CD4-positive, alpha-beta T cell treated with Interferon gamma for 1 hour (primary cell): ENCODE measurements at regions not wholly inside any gene's neighbourhood (a gene's known extent, or its start where the extent isn't known, plus 50 kb on each side); places are given as distances from the start of the nearest gene placed in this dataset.
"Not testable (repeated sequence)": the region's sequence is repeated elsewhere in the genome, so short reads cannot be mapped to it uniquely, and the experiment has no call there.

ENCODE experiments used
- DNase-seq: peaks from one replicate; pipeline ENCODE4 v3.0.0-alpha.2; 2020

DNA sequence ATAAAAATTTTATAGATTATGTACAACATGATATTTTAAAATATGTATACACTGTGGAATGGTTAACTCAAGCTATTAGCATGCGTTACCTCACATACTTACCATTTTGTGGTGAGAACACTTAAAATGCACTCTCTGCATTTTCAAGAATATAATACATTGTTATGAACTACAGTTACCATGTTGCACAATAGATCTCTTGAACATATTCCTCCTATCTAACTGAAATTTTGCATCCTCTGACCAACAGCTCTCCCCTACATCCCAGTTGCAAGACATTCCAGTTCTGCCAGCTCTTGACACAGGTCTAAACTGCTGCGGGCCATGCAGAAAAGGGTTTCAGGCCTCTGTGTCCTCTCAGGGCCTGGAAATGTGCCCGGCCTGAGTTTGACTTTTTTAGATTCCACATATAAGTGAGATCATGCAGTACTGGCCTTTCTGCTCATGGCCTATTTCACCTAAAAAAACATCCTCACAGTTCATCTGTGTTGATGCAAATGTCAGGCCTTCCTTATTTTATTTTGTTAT, 113.7 kb downstream of the CDCA7 start:
- no peak for DNase-seq

- no peak for DNase-seq
Measured at GRCh38 chr2:173472112-173472511, 117.4 kb downstream of the CDCA7 start.

GRCh38 chr2:173483137-173483536, 128.5 kb downstream of the CDCA7 start:
- no peak for DNase-seq

DNA sequence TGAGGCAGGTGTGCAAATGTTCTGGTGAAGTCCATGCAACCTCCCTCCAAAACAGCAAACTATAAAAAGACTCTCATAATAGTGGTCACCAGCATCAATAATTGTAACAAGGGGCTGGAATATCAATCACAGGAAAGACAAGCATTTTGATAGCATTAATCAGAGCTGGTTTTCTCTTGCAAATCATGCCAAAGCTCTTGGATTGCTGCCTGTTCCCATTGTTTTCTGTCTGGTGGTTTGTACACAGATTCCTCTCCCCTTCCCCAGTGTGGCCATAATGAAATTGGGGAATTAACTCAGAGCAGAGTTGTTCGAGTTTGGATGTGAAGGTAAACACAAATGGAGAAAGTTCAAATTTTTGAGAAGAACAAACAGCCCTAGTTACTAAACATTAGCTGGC, 134.2 kb downstream of the CDCA7 start:
- DNase-seq = no peak

DNA sequence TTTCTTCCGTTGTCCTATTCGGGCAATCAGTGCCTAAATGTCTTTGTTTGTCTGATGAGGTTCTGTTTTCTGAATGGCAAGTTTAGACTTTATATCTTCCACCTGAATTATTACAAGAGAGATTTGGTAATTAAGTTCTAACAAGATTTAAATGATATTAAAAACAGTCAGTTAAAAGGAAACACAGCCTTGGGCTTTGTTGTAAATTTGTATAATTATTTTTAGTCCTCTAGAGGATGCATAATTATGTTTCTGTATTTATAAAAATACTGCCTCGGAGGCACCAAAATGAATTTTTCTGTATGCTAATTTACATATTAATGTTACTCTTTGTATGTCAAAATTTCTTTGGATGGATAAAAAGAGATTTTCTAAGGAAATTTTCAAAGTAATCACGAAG, 136.7 kb downstream of the CDCA7 start:
- no peak for DNase-seq

DNA sequence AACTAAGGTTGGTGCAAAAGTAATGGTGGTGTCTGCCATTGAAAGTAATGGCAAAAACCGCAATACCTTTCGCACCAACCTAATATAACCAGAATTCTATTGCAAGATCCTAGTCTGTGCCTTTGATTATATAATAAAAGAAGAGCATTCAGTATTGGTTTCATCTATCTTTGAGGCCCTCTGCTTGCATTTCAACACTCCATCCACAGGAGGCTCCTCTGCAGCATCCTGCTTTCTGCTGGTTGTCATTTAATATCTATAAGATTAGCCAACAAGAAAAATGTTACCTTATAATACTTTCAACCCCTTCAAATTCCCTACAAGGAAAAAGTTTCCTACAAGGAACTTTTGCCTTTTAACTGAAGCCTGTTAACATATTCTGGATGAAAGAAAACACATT, 139.2 kb downstream of the CDCA7 start:
- DNase-seq = no peak

GRCh38 chr2:173496746-173497145, 142.1 kb downstream of the CDCA7 start:
- no peak for DNase-seq

- DNase-seq = no peak
Measured at GRCh38 chr2:173500953-173501352, 146.3 kb downstream of the CDCA7 start.

GRCh38 chr2:173502296-173502695, 147.6 kb downstream of the CDCA7 start:
- no peak for DNase-seq

DNA sequence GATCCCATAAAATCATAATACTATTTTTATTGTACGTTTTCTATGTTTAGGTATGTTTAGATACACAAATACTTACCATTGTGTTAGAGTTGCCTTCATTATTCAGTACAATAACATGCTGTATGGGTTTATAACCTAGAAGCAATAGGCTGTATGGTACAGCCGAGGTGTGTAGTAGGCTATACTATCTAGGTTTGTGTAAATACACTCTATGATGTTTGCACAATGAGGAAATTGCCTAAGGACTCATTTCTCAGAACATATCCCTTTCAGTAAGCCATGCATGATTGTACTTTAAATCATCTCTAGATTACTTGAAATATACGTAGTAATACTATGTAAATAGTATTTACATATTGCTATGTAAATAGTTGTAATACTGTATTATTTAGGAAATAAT, 156.7 kb downstream of the CDCA7 start:
- DNase-seq = no peak

DNA sequence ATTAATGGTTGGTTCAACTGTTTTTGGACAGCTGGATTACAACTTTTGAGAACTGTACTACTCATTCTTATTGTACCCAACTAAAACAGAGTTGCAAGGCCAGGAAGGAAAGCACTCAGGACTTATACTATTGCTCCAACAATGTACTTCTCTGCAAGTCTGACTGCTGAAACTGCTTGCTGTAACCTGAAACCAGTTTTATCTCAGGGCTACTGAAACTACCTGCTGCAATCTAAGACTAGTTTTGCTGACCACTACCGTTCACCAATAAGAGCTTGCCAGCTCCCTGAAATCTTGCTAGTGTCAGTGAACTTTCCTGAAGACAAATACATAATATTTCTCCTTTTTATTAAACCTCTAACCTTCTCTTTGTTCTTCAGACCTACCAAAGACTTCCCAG, 157.3 kb downstream of the CDCA7 start:
- DNase-seq = no peak

DNA sequence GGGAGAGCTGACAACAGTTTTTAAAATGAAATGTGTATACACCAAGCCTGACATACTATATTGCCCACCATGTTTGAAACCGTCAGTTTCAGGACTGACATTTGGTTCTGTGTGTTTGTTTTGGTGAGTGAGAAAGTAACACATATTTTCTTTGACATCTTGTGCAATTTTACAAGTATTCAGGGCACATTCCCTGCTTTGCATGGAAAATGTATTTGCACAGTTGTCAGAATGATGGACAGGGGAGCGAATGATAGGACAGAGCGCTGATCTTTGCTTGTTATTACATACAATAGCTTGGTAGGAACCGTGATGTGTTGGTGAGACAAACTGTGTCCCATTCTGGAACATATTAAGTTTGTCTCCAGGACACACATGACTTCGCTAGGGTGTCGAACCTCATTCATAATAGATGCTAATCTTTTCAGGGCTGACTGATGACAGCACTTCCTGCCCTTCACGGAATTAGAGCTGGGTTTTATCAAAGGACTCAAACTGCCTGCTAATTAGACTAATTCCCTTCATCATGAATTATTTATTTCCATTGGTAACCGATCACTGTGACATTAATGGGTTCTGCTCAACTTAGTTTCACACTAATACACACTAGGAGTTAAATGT, 158.5 kb downstream of the CDCA7 start:
- no peak for DNase-seq

DNA sequence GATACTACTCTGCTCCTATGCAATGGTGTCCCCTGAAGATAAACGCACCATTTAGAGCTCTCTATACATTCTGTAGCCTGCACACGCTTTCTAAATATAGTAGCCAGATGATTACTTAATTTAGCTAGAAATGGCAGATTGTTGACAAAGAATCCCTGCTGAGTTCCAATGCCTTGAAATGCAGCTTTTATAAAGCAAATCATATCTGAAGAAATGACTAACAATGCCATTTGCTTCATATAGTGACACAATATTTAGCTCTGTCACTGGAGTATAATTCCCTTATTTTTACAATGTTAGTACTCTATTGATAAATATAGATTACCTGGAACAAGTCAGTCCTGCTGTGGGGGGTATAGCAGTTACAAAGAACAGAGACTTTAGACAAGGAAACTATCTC, 166.2 kb downstream of the CDCA7 start:
- no peak for DNase-seq

DNA sequence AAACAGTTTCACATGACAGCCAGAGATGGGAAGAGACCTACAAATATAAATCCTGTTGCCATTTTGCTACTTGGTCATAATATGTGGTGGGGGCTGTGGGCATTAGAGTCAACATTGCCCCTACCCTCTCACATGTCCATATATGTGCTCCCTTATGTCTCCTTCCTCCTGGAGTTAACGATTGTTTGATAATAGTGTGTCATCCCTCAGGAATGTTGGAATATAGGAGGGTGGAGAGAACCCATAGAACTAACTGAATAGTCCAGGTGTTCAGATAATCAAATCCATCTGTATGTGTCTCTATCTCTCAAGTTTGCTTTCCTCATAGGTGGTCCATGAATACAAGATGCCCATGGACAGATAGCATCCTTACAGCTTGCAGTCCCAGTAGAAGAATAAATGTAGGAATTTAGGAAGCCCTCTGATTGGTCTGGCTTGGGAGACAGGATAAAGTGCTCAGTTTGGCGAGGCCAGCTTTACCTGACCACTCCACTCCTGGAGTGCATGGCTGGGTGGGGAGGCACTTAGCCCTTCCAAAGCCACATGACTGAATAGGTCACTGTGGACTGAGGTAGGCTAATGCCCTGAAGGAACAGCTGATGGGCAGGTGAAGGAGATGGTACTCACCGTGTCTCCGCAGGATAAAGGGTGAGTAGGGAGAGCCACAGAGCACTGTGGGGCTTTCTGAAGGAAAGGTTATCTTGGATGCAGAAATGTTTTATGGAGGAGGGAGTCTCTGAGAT, 166.9 kb downstream of the CDCA7 start:
- no peak for DNase-seq

- DNase-seq = peak; percentile 3
Measured at GRCh38 chr2:173523497-173523896, 168.8 kb downstream of the CDCA7 start.

DNA sequence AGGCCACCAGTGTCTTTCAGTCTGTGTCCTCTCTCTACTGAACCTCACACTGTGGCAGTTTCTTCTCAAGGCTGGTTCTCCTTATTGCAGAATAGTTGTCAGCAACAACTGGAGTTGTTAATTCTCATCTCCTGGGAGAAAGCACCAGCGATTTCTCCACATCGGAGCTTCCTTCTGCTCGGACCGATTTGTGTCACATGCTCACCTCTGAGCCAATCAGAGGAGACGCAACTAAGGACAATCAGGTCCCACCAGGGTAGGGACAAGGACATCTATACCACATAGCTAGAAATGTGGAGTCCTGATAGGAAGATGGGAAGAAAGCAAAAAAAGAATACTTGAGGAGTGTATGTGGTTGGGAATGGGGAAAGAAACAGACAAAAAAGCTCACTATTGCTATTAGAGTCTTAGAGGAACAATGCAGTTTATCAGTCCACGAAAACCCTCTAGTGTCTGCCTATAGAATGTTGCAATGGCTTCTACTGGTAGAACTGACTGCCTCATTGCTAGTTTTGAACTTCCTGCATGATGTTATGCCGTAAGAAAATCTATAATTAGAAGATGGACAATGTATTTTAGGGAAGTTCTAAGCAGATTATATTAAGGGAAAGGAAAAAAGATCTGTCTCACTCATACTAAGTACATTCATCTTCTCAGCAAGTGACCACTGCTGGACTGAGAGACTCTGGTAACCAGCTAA, 169.7 kb downstream of the CDCA7 start:
- peak; percentile 3 for DNase-seq

- DNase-seq = not testable (repeated sequence)
Measured at GRCh38 chr2:173532732-173533531, 178.3 kb downstream of the CDCA7 start.

GRCh38 chr2:173537694-173538093, 183.0 kb downstream of the CDCA7 start:
- DNase-seq = no peak

DNA sequence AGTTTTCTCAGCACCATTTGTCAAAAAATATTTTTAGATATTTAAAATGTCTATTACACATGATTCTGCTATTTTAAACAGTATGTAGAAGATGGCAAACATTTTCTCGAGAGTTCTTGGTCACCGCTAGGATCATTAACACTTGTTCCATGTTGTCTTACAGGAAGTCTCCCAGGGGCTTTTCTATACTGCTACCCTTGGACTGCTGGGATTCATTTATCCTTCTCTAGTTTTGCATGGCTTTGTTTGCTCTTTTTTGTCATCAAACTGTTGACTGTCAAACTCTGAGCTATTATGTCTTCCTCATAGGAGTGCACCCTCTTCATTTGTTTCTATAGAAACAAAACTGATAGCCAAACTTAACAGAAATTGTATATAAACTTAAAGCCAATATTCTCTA, 184.9 kb downstream of the CDCA7 start:
- no peak for DNase-seq

- DNase-seq = no peak
Measured at GRCh38 chr2:173544641-173545363, 190.1 kb downstream of the CDCA7 start.

DNA sequence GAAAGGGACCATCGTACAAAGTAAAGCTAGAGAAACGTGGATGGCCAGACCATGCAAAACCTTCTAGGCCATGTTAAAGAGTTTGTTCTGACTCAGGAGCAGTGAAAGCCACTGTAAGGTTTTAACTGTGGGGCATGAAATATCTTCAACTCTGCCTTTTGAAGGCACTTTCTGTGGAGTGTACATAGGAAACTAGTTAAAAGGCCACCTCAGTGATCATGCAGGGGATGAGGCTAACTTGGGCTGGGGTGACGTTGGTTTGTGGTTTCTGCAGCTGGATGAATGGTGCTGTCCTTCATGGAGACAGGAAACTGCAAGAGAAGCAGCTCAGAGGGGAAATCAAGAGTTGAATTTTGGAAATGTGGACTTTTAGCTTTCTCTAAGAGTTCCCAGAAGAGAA, 190.7 kb downstream of the CDCA7 start:
- DNase-seq = no peak

DNA sequence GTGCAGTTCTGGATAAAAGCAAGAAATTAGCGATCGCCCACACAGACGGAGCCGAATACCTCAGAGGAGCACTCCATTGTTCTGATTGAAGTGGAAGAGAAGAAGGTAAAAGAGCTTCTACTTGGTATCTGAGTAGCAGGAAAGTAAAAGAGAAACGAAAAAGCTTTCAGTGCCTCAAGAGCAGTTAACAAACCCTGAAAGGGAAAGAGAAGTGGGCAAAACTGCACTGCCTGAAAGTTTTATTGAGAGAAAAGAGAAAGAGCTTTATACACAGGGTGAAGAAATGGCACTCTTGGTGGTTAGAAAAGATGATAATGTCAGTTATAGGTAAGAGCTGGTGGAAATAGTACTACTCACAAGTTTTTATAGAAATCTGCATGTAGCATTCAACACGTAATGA, 192.8 kb downstream of the CDCA7 start:
- no peak for DNase-seq
